Mesendoderm (in vitro differentiated cells): ENCODE measurements at regions not wholly inside any gene's neighbourhood (a gene's known extent, or its start where the extent isn't known, plus 50 kb on each side); places are given as distances from the start of the nearest gene placed in this dataset.

Source experiments
- DNase-seq: peaks from one replicate; pipeline ENCODE4 v3.0.0; 2013
- H2AK5ac ChIP-seq: 2 replicates; pipeline ENCODE4 v1.6.1; 2013; ENCODE audit warnings: low read length, inconsistent platforms
- H2BK120ac ChIP-seq: 2 replicates; pipeline ENCODE4 v1.6.1; 2013; ENCODE audit warnings: low read depth, mild to moderate bottlenecking, low read length, moderate library complexity, mixed read lengths
- H2BK15ac ChIP-seq: replicated peaks from 2 replicates; pipeline ENCODE4 v1.6.1; 2013; ENCODE audit warnings: low read depth, mild to moderate bottlenecking, moderate library complexity
- H2BK5ac ChIP-seq: 2 replicates; pipeline ENCODE4 v1.6.1; 2013; ENCODE audit warnings: low read length, inconsistent platforms
- H3K18ac ChIP-seq: 2 replicates; pipeline ENCODE4 v1.6.1; 2013; ENCODE audit warnings: mild to moderate bottlenecking, low read length, mixed read lengths
- H3K23ac ChIP-seq: one replicate; pipeline ENCODE4 v1.6.1; 2013; ENCODE audit warnings: low read length
- H3K27ac ChIP-seq: 2 replicates; pipeline ENCODE4 v1.5.1; 2013; ENCODE audit warnings: low read depth, mild to moderate bottlenecking, inconsistent platforms, low read length, moderate library complexity
- H3K27me3 ChIP-seq: 2 replicates; pipeline ENCODE4 v1.6.1; 2013; ENCODE audit warnings: low read length, control low read depth, mild to moderate bottlenecking, inconsistent platforms; ENCODE audit not compliant: insufficient read depth, poor library complexity
- H3K36me3 ChIP-seq: 2 replicates; pipeline ENCODE4 v1.6.1; 2013; ENCODE audit warnings: low read length, inconsistent platforms; ENCODE audit not compliant: control insufficient read depth, insufficient read depth
- H3K4ac ChIP-seq: one replicate; pipeline ENCODE4 v1.6.1; 2013; ENCODE audit warnings: low read depth, mild to moderate bottlenecking, low read length, moderate library complexity
- H3K4me1 ChIP-seq: 2 replicates; pipeline ENCODE4 v1.6.1; 2013; ENCODE audit warnings: low read depth, low read length, inconsistent platforms; ENCODE audit not compliant: control insufficient read depth
- H3K4me2 ChIP-seq: 2 replicates; pipeline ENCODE4 v1.6.1; 2013; ENCODE audit warnings: low read length
- H3K4me3 ChIP-seq: 2 replicates; pipeline ENCODE4 v1.5.1; 2013; ENCODE audit warnings: mild to moderate bottlenecking, low read length
- H3K56ac ChIP-seq: one replicate; pipeline ENCODE4 v1.6.1; 2013; ENCODE audit warnings: low read length
- H3K79me1 ChIP-seq: 2 replicates; pipeline ENCODE4 v1.6.1; 2013; ENCODE audit warnings: low read length, inconsistent platforms
- H3K79me2 ChIP-seq: 2 replicates; pipeline ENCODE4 v1.6.1; 2013; ENCODE audit warnings: mild to moderate bottlenecking, low read length; ENCODE audit not compliant: control insufficient read depth, insufficient read depth
- H3K9ac ChIP-seq: 2 replicates; pipeline ENCODE4 v1.6.1; 2013; ENCODE audit warnings: low read length, inconsistent platforms
- H4K5ac ChIP-seq: one replicate; pipeline ENCODE4 v1.6.1; 2013; ENCODE audit warnings: low read length
- H4K8ac ChIP-seq: one replicate; pipeline ENCODE4 v1.6.1; 2013; ENCODE audit warnings: low read depth, mild to moderate bottlenecking, control low read depth, low read length, moderate library complexity
- WGBS: extraction: QIAGEN DNeasy Blood & Tissue Kit; methylation state at CpG from one replicate; pipeline ENCODE4 v1.1.7; 2013; ENCODE audit warnings: low lambda C conversion rate, missing lambda C conversion rate; ENCODE audit not compliant: insufficient coverage; ENCODE audit errors: extremely low coverage; 5-methylcytosine and 5-hydroxymethylcytosine counted together

DNA sequence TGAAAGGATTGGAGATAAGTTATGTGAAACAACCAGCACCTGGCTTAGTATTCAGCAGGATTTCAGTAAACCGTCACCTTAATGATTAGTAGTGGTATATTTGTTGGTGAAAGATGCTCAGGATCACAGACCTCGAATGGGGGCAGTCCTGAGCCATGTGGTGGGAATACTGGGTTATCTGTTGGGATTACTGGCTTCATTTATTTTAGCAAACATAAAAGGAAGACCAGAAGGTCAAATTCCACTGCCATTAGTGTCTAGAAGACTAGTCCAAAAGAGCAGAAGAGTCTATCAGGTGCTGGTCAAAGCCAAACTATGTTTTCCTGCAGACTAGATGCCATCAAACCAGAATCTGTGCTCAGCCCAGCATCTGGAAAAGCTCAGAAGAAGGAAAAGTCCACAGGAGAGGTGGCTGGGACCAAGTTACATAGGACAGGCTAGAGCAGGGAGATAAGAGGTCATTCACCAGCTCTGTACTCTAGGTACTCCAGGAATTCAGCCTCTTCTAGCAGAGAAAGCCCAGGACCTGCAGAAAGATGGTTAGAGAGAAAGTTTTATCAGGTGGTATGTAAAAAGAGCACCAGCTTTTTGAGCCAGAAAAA, 343.4 kb downstream of the PLPP3 start:
- no peak for DNase-seq
- Histone ChIP-seq H3K79me2 (no peaks in the 10 kb centered on the region), H3K27ac (no peak overlapping the region), H3K23ac (no peak overlapping the region), H2AK5ac (no peak overlapping the region), H3K4me3 (no peak overlapping the region), H2BK120ac (no peak overlapping the region), H4K8ac (no peak overlapping the region), H2BK15ac (no peak overlapping the region), H4K5ac (no peak overlapping the region), H3K27me3 (no peaks in the 10 kb centered on the region), H3K79me1 (no peaks in the 10 kb centered on the region), H3K4me2 (no peak overlapping the region), H2BK5ac (no peak overlapping the region), H3K4me1 (no peaks in the 10 kb centered on the region), H3K18ac (no peak overlapping the region), H3K4ac (no peak overlapping the region), H3K36me3 (no peaks in the 10 kb centered on the region), H3K56ac (no peak overlapping the region), H3K9ac (no peak overlapping the region)
- no CpG with 5 or more reads among the region's 2 CpGs for WGBS

DNA sequence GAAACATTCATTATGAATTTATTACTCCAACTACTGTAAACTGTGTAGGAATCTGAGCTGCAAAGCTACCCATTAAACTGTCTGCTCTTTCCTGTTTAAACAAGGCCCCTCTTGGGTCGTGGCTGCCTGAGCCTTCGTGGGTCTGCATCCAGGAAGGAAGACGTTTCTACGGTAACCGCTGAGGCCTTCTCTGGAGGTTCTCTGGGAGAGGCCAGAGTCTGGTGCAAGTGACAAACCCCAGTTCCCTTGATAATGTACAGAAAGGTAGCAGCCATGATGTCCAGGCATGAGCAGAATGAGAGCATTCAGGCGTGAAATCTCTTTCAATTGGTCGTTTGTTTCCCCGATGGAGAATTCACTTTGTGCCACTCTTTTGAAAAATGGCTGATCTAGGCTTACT, 350.2 kb downstream of the PLPP3 start:
- Histone ChIP-seq H3K4me1 (no peaks in the 10 kb centered on the region), H3K9ac (no peak overlapping the region), H2AK5ac (no peak overlapping the region), H3K4ac (no peak overlapping the region), H3K27ac (no peak overlapping the region), H3K4me3 (no peak overlapping the region), H3K18ac (no peak overlapping the region), H2BK5ac (no peak overlapping the region), H3K79me1 (no peaks in the 10 kb centered on the region), H3K79me2 (no peaks in the 10 kb centered on the region), H3K4me2 (no peak overlapping the region), H3K56ac (no peak overlapping the region), H3K23ac (no peak overlapping the region), H4K8ac (no peak overlapping the region), H2BK15ac (no peak overlapping the region), H3K36me3 (no peaks in the 10 kb centered on the region), H3K27me3 (no peaks in the 10 kb centered on the region), H2BK120ac (no peak overlapping the region), H4K5ac (no peak overlapping the region)
- DNase-seq = peak; percentile 22
- no CpG with 5 or more reads among the region's 8 CpGs for WGBS

DNA sequence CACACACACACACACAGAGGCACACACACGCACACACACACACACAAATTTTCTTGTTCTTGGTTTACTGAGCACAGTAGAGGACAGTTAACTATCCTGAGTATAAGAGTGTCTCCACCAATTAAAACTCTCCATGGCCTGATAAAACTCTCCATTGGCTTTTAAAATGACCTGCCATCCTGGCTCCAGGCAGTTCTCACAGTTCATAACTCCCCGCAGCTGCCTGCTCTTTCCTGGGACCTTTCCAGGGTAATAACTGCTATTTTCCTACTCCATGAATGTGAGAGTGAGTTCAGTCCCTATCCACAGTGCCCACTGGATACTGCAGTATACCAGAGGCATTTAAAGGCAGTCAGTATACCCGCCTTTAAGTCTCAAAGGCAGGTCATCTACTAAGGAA, 351.5 kb downstream of the PLPP3 start:
- Histone ChIP-seq H3K4me1 (no peaks in the 10 kb centered on the region), H3K23ac (no peak overlapping the region), H2BK15ac (no peak overlapping the region), H4K8ac (no peak overlapping the region), H3K79me1 (no peaks in the 10 kb centered on the region), H3K4me3 (no peak overlapping the region), H4K5ac (no peak overlapping the region), H3K56ac (no peak overlapping the region), H3K9ac (no peak overlapping the region), H2BK5ac (no peak overlapping the region), H3K4ac (no peak overlapping the region), H3K27ac (no peak overlapping the region), H3K18ac (no peak overlapping the region), H2AK5ac (no peak overlapping the region), H2BK120ac (no peak overlapping the region), H3K79me2 (no peaks in the 10 kb centered on the region), H3K4me2 (no peak overlapping the region), H3K36me3 (no peaks in the 10 kb centered on the region), H3K27me3 (no peaks in the 10 kb centered on the region)
- no CpG with 5 or more reads among the region's 3 CpGs for WGBS
- DNase-seq = no peak

DNA sequence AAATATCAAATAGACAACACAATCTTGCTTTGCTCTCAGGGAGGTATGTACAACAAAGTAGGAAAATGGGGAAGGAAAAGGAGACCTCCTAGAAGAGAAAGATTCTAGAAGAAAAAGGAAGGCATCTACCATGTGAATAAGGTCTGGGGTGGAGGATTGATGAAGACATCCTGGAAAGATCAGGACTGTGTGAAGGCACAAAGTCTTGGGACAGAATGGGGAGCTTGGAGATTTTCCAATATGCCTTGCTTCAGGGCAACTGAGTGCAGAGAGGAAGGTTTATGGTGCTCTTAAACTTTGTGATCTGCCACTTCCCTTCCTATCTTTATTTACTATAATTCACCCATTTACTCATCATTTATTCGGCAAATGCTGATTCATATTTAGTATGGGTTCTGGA, 352.0 kb downstream of the PLPP3 start:
- Histone ChIP-seq H3K4me1 (no peaks in the 10 kb centered on the region), H2BK120ac (no peak overlapping the region), H2AK5ac (no peak overlapping the region), H3K4me3 (no peak overlapping the region), H3K4me2 (no peak overlapping the region), H3K27me3 (no peaks in the 10 kb centered on the region), H3K9ac (no peak overlapping the region), H2BK15ac (no peak overlapping the region), H4K5ac (no peak overlapping the region), H3K56ac (no peak overlapping the region), H2BK5ac (no peak overlapping the region), H3K23ac (no peak overlapping the region), H3K79me1 (no peaks in the 10 kb centered on the region), H3K36me3 (no peaks in the 10 kb centered on the region), H3K27ac (no peak overlapping the region), H3K18ac (no peak overlapping the region), H4K8ac (no peak overlapping the region), H3K4ac (no peak overlapping the region), H3K79me2 (no peaks in the 10 kb centered on the region)
- WGBS = no CpG with 5 or more reads among the region's 1 CpG
- no peak for DNase-seq

DNA sequence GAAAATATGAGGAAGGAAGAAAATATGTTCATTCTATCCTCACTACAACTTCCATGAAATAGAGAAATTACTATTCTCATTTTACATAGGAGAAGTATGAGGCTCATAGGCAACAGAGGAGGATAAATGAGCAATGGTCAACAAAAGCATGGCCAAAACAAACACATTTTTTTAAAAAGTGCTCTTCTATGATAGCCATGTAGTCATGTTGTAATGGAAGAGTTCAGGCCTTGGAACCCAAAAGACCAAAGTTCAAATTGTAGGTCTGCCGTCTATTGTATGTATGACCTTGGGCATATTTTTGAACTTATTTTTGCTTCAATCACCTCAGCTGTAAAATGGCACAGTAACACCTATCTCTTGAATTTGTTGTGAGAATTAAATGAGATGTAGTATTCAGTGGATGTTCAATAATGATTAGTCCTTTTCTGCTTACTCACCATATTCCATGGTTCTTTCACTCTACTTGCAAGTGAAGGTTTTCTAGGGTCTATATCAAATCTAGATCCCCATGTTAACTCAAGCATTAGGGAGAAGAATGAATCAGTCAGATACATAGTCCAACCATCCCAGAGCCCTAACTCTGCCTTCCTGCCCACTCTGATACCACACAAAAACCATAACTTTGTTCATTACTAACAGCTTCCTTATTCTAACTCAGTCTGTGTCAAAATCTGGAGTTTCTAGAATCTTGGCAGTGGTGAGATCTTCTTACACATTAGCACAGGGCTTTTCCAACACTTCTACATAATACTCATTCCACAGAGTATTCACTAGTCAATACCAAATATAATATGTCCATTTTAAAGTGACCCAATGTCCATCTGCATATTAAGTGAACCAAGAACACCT, 353.2 kb downstream of the PLPP3 start:
- Histone ChIP-seq H2AK5ac (no peak overlapping the region), H2BK15ac (no peak overlapping the region), H3K4me2 (no peak overlapping the region), H3K36me3 (no peaks in the 10 kb centered on the region), H3K4me3 (no peak overlapping the region), H3K56ac (no peak overlapping the region), H3K4me1 (no peaks in the 10 kb centered on the region), H2BK120ac (no peak overlapping the region), H3K9ac (no peak overlapping the region), H3K18ac (no peak overlapping the region), H3K4ac (no peak overlapping the region), H4K8ac (no peak overlapping the region), H2BK5ac (no peak overlapping the region), H3K79me2 (no peaks in the 10 kb centered on the region), H3K79me1 (no peaks in the 10 kb centered on the region), H4K5ac (no peak overlapping the region), H3K23ac (no peak overlapping the region), H3K27me3 (no peaks in the 10 kb centered on the region), H3K27ac (no peak overlapping the region)
- WGBS = no CpG with 5 or more reads among the region's 1 CpG
- DNase-seq = no peak
